GM12872 (cell line): ENCODE measurements at regions not wholly inside any gene's neighbourhood (a gene's known extent, or its start where the extent isn't known, plus 50 kb on each side); places are given as distances from the start of the nearest gene placed in this dataset.

Experiments used
- CTCF ChIP-seq: IDR thresholded peaks from 3 replicates; pipeline ENCODE4 v1.5.1; 2011; ENCODE audit warnings: low read depth, mild to moderate bottlenecking, low read length, moderate library complexity; ENCODE audit not compliant: insufficient read depth

- TF ChIP-seq CTCF, result no peak
These were observed 151.6 kb upstream of the PDE10A start for GRCh38 chr6:165814679-165815078.

GRCh38 chr6:165811512-165811911 is 148.5 kb upstream of the PDE10A start:
- no peak for TF ChIP-seq CTCF

- no peak for TF ChIP-seq CTCF
These were observed 145.0 kb upstream of the PDE10A start for GRCh38 chr6:165808021-165808420.

GRCh38 chr6:165807249-165807960 is 144.4 kb upstream of the PDE10A start:
- no peak for TF ChIP-seq CTCF

- no peak for TF ChIP-seq CTCF
These were observed 143.2 kb upstream of the PDE10A start for GRCh38 chr6:165806126-165806810.

GRCh38 chr6:165805636-165806035 is 142.6 kb upstream of the PDE10A start:
- TF ChIP-seq CTCF, result no peak

- TF ChIP-seq CTCF, result no peak
These were observed 142.1 kb upstream of the PDE10A start for GRCh38 chr6:165805067-165805555.
